Testis (tissue), 2 donors: ENCODE measurements at regions not wholly inside any gene's neighbourhood (a gene's known extent, or its start where the extent isn't known, plus 50 kb on each side); places are given as distances from the start of the nearest gene placed in this dataset.

Source experiments
- CTCF ChIP-seq, 3 experiments: fragments of 450-650 bp in 2 of 3; fragments of 200-600 bp in 1 of 3; sonication (generic) in 1 of 3; IDR thresholded peaks; one replicate each; pipeline ENCODE4 v1.5.1; 2016 to 2019; ENCODE audit warnings: antibody characterized with exemption in 3 of 3, mild to moderate bottlenecking in 2 of 3, moderate library complexity in 1 of 3
- POLR2A ChIP-seq: fragments of 450-650 bp; IDR thresholded peaks from one replicate; pipeline ENCODE4 v1.6.1; 2017; ENCODE audit warnings: antibody characterized with exemption, mild to moderate bottlenecking, moderate library complexity

- TF ChIP-seq CTCF (IDR thresholded peaks at IDR 0.05), result no peak
- no peak for TF ChIP-seq POLR2A
Observed at GRCh38 chr15:88993662-88994061, 80.5 kb upstream of the MFGE8 start.
